ENCODE measurements at regions not wholly inside any gene's neighbourhood (a gene's known extent, or its start where the extent isn't known, plus 50 kb on each side); places are given as distances from the start of the nearest gene placed in this dataset.

GRCh38 chr4:102170910-102171309, 174.4 kb downstream of the SLC39A8 start:
- Histone ChIP-seq H3K79me2 (ENCODE audit: insufficient read depth, low read length) (no peaks in the 10 kb centered on the region), H3K4me1 (ENCODE audit: control insufficient read depth in 1 of 2, insufficient read depth in 2 of 2, low read length in 2 of 2) (no peaks in the 10 kb centered on the region), H3K27me3 (ENCODE audit: control insufficient read depth in 2 of 2, insufficient read depth in 2 of 2, low read length in 2 of 2) (no peaks in the 10 kb centered on the region), H3K4me3 (replicated peaks in 1 of 3; ENCODE audit: low read depth in 2 of 3, low read length in 3 of 3) (no peak overlapping the region), H2AFZ (ENCODE audit: insufficient read depth, low read depth, low read length, poor library complexity, severe bottlenecking) (no peak overlapping the region), H3K4me2 (replicated peaks; ENCODE audit: extremely low read depth, low read length, poor library complexity, severe bottlenecking) (no peak overlapping the region), H4K20me1 (ENCODE audit: insufficient read depth, low read length) (no peaks in the 10 kb centered on the region), H3K36me3 (replicated peaks in 1 of 2; ENCODE audit: control insufficient read depth in 1 of 2, insufficient read depth in 2 of 2, low read length in 2 of 2) (no peaks in the 10 kb centered on the region), H3K9me3 (replicated peaks in 1 of 2; ENCODE audit: control insufficient read depth in 1 of 2, insufficient read depth in 1 of 2, low read length in 2 of 2) (peaks cover 0 to 3% of the 10 kb centered on the region in 2 donors), H3K27ac (ENCODE audit: low read depth in 1 of 2, low read length in 2 of 2) (no peak overlapping the region), H3K9ac (ENCODE audit: insufficient read depth, low read length, poor library complexity, severe bottlenecking) (no peak overlapping the region)
- Mint-ChIP-seq H3K36me3 (no peaks in the 10 kb centered on the region), H3K27ac (no peak overlapping the region), H3K9me3 (peaks cover under 1 to 8% (median 3%) of the 10 kb centered on the region in 7 donors), H3K4me1 (no peaks in the 10 kb centered on the region), H3K27me3 (ENCODE audit: low read depth in 3 of 3) (no peaks in the 10 kb centered on the region), H3K4me3 (no peak overlapping the region)
- intact Hi-C loops (cut with micrococcal nuclease): no loop called here
- TF ChIP-seq, protein P1, sequence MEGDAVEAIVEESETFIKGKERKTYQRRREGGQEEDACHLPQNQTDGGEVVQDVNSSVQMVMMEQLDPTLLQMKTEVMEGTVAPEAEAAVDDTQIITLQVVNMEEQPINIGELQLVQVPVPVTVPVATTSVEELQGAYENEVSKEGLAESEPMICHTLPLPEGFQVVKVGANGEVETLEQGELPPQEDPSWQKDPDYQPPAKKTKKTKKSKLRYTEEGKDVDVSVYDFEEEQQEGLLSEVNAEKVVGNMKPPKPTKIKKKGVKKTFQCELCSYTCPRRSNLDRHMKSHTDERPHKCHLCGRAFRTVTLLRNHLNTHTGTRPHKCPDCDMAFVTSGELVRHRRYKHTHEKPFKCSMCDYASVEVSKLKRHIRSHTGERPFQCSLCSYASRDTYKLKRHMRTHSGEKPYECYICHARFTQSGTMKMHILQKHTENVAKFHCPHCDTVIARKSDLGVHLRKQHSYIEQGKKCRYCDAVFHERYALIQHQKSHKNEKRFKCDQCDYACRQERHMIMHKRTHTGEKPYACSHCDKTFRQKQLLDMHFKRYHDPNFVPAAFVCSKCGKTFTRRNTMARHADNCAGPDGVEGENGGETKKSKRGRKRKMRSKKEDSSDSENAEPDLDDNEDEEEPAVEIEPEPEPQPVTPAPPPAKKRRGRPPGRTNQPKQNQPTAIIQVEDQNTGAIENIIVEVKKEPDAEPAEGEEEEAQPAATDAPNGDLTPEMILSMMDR (IDR thresholded peaks at IDR 0.05): no peak
- no peak for DNase-seq

- no peak overlapping the region for H2AFZ ChIP-seq (ENCODE audit: insufficient read depth, low read depth, low read length, poor library complexity, severe bottlenecking)
- H3K9me3 Mint-ChIP-seq: peaks cover 4 to 20% (median 11%) of the 10 kb centered on the region in 7 donors
- no peak overlapping the region for H3K4me2 ChIP-seq (replicated peaks; ENCODE audit: extremely low read depth, low read length, poor library complexity, severe bottlenecking)
- no peak overlapping the region for H3K4me3 ChIP-seq (replicated peaks in 1 of 3; ENCODE audit: low read depth in 2 of 3, low read length in 3 of 3)
- no peaks in the 10 kb centered on the region for H3K4me1 Mint-ChIP-seq
- H3K79me2 ChIP-seq (ENCODE audit: insufficient read depth, low read length): no peaks in the 10 kb centered on the region
- no peak overlapping the region for H3K4me3 Mint-ChIP-seq
- no peak overlapping the region for H3K9ac ChIP-seq (ENCODE audit: insufficient read depth, low read length, poor library complexity, severe bottlenecking)
- H3K27me3 ChIP-seq (ENCODE audit: control insufficient read depth in 2 of 2, insufficient read depth in 2 of 2, low read length in 2 of 2): no peaks in the 10 kb centered on the region
- DNase-seq: no peak
- TF ChIP-seq, protein P1 (IDR thresholded peaks at IDR 0.05): no peak
- no peaks in the 10 kb centered on the region for H3K27me3 Mint-ChIP-seq (ENCODE audit: low read depth in 3 of 3)
- H3K36me3 ChIP-seq (replicated peaks in 1 of 2; ENCODE audit: control insufficient read depth in 1 of 2, insufficient read depth in 2 of 2, low read length in 2 of 2): no peaks in the 10 kb centered on the region
- no peaks in the 10 kb centered on the region for H3K36me3 Mint-ChIP-seq
- peaks cover 0 to 12% of the 10 kb centered on the region in 2 donors for H3K9me3 ChIP-seq (replicated peaks in 1 of 2; ENCODE audit: control insufficient read depth in 1 of 2, insufficient read depth in 1 of 2, low read length in 2 of 2)
- H4K20me1 ChIP-seq (ENCODE audit: insufficient read depth, low read length): no peaks in the 10 kb centered on the region
- no peaks in the 10 kb centered on the region for H3K4me1 ChIP-seq (ENCODE audit: control insufficient read depth in 1 of 2, insufficient read depth in 2 of 2, low read length in 2 of 2)
- no peak overlapping the region for H3K27ac ChIP-seq (ENCODE audit: low read depth in 1 of 2, low read length in 2 of 2)
- 100% methylated on average over 1 of the region's 2 CpGs for WGBS (ENCODE audit: insufficient coverage)
- intact Hi-C loops (cut with micrococcal nuclease): no loop called here
- H3K27ac Mint-ChIP-seq: no peak overlapping the region
Observed at GRCh38 chr4:102169345-102169744, 175.9 kb downstream of the SLC39A8 start.

Data from CD14-positive monocyte (primary cell).